Endothelial cell (in vitro differentiated cells): ENCODE measurements at regions not wholly inside any gene's neighbourhood (a gene's known extent, or its start where the extent isn't known, plus 50 kb on each side); places are given as distances from the start of the nearest gene placed in this dataset.
"Not testable (repeated sequence)": the region's sequence is repeated elsewhere in the genome, so short reads cannot be mapped to it uniquely, and the experiment has no call there.

Experiments used
- DNase-seq: peaks from one replicate; pipeline ENCODE4 v3.0.0; 2021; ENCODE audit warnings: low spot score
- H3K27ac Mint-ChIP-seq: one replicate; pipeline ENCODE4 v1.8.0; 2021; ENCODE audit warnings: mixed read lengths, inconsistent platforms; ENCODE audit not compliant: unreplicated experiment
- H3K27me3 Mint-ChIP-seq: one replicate; pipeline ENCODE4 v1.8.0; 2021; ENCODE audit warnings: mild to moderate bottlenecking, moderate library complexity, mixed read lengths, inconsistent platforms; ENCODE audit not compliant: unreplicated experiment
- H3K36me3 Mint-ChIP-seq: one replicate; pipeline ENCODE4 v1.8.0; 2021; ENCODE audit warnings: mild to moderate bottlenecking, low read depth, mixed read lengths, inconsistent platforms; ENCODE audit not compliant: unreplicated experiment
- H3K4me1 Mint-ChIP-seq: one replicate; pipeline ENCODE4 v1.8.0; 2021; ENCODE audit warnings: mild to moderate bottlenecking, mixed read lengths, inconsistent platforms; ENCODE audit not compliant: unreplicated experiment
- H3K4me3 Mint-ChIP-seq: one replicate; pipeline ENCODE4 v1.8.0; 2021; ENCODE audit warnings: mild to moderate bottlenecking, mixed read lengths, inconsistent platforms; ENCODE audit not compliant: unreplicated experiment
- H3K9me3 Mint-ChIP-seq: one replicate; pipeline ENCODE4 v1.8.0; 2021; ENCODE audit warnings: mixed read lengths, inconsistent platforms; ENCODE audit not compliant: unreplicated experiment
- TF ChIP-seq, protein P1 (sequence below): fragments of 200-600 bp; sonication (generic); IDR thresholded peaks from one replicate; pipeline ENCODE4 v1.5.0; 2021; ENCODE audit warnings: antibody characterized with exemption; ENCODE audit not compliant: unreplicated experiment

- no peaks in the 10 kb centered on the region for H3K27me3 Mint-ChIP-seq
- H3K9me3 Mint-ChIP-seq = no peaks in the 10 kb centered on the region
- no peaks in the 10 kb centered on the region for H3K4me1 Mint-ChIP-seq
- no peak overlapping the region for H3K27ac Mint-ChIP-seq
- TF ChIP-seq, protein P1, sequence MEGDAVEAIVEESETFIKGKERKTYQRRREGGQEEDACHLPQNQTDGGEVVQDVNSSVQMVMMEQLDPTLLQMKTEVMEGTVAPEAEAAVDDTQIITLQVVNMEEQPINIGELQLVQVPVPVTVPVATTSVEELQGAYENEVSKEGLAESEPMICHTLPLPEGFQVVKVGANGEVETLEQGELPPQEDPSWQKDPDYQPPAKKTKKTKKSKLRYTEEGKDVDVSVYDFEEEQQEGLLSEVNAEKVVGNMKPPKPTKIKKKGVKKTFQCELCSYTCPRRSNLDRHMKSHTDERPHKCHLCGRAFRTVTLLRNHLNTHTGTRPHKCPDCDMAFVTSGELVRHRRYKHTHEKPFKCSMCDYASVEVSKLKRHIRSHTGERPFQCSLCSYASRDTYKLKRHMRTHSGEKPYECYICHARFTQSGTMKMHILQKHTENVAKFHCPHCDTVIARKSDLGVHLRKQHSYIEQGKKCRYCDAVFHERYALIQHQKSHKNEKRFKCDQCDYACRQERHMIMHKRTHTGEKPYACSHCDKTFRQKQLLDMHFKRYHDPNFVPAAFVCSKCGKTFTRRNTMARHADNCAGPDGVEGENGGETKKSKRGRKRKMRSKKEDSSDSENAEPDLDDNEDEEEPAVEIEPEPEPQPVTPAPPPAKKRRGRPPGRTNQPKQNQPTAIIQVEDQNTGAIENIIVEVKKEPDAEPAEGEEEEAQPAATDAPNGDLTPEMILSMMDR = no peak
- DNase-seq = no peak
- H3K4me3 Mint-ChIP-seq = no peak overlapping the region
- H3K36me3 Mint-ChIP-seq = no peaks in the 10 kb centered on the region
Measured at GRCh38 chr6:84882768-84883766, 118.7 kb upstream of the TBX18 start.

- H3K27ac Mint-ChIP-seq, H3K4me1 Mint-ChIP-seq, DNase-seq, H3K4me3 Mint-ChIP-seq, H3K36me3 Mint-ChIP-seq, H3K9me3 Mint-ChIP-seq, H3K27me3 Mint-ChIP-seq: not testable (repeated sequence)
Measured at GRCh38 chr6:84879385-84879784, 115.0 kb upstream of the TBX18 start.

DNA sequence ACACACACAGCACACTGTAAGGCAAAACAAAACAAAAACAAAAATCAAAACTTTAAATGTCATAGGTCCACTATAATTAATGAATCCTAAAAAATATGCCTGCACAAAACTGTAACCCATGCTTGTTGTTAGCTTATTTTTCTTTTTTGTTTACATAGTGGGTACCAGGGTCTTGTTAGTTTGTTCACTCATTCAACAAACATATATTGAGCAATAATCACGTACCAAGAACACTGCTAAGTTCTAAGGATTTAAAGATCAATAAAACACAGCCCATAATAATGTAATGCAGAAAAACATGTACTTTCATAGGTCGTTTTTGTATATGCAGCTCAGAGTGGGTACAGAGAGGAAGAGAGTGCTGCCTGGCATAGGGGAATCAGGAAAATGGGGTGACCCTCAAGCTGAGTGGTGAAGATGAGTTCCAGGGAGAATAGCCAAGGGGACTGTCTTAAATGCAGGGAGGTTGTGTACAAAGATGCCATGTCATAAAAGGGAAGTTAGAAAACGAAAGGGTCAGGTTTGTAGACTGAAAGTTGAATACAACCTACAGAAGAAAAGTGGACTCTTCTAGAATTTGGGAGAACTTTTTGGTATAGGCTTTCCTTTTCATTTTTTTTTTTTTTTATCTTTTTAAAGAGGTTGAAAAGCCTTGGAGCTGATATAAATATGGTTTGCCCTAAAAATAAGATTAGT, 113.3 kb upstream of the TBX18 start:
- TF ChIP-seq, protein P1 = no peak
- no peaks in the 10 kb centered on the region for H3K27me3 Mint-ChIP-seq
- no peak overlapping the region for H3K27ac Mint-ChIP-seq
- DNase-seq = no peak
- H3K4me1 Mint-ChIP-seq = no peaks in the 10 kb centered on the region
- H3K36me3 Mint-ChIP-seq = no peaks in the 10 kb centered on the region
- H3K9me3 Mint-ChIP-seq = no peaks in the 10 kb centered on the region
- H3K4me3 Mint-ChIP-seq = no peak overlapping the region

GRCh38 chr6:84876723-84877514, 112.5 kb upstream of the TBX18 start:
- Mint-ChIP-seq H3K4me3 (no peak overlapping the region), H3K36me3 (no peaks in the 10 kb centered on the region), H3K27me3 (no peaks in the 10 kb centered on the region), H3K9me3 (no peaks in the 10 kb centered on the region), H3K27ac (no peak overlapping the region), H3K4me1 (no peaks in the 10 kb centered on the region)
- TF ChIP-seq, protein P1 = no peak
- no peak for DNase-seq

DNA sequence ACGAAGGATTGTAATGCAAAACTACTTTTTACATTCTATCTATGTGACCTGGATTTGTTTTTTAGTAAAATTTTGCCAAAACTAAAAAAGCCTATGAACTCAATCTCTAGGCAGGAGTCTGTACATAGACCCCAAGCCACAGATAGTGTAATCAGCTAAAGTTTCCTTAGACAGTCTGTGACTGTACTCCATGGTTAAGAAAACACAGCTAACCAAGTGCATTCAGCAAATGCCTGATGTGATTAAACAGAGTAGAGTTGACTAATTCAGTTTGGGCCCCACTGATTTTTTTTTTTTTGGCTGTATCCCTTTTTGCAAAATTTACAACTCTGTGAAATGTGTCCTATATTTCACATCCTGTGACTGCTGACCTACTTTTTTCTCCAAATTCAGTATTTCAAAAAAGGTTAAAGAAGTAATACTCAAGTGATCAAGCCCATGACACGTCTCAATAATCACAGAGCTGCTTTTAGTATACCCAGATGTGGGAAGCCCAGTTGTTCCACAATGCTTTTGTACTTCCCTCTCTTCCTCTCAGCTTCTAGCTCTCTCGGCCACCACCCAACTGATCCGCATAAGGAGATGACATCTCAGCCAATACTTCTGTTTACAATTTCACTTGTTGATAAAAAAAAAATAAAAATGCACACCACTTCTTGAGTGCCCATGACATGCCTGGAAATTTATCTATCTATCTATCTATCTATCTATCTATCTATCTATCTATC, 108.8 kb upstream of the TBX18 start:
- H3K4me3 Mint-ChIP-seq = no peak overlapping the region
- H3K4me1 Mint-ChIP-seq = no peaks in the 10 kb centered on the region
- H3K9me3 Mint-ChIP-seq = no peaks in the 10 kb centered on the region
- TF ChIP-seq, protein P1 = no peak
- no peak for DNase-seq
- no peak overlapping the region for H3K27ac Mint-ChIP-seq
- H3K36me3 Mint-ChIP-seq = no peaks in the 10 kb centered on the region
- H3K27me3 Mint-ChIP-seq = peaks cover 3% of the 10 kb centered on the region
